GM21786 (cell line): ENCODE measurements at regions not wholly inside any gene's neighbourhood (a gene's known extent, or its start where the extent isn't known, plus 50 kb on each side); places are given as distances from the start of the nearest gene placed in this dataset.
"Not testable (repeated sequence)": the region's sequence is repeated elsewhere in the genome, so short reads cannot be mapped to it uniquely, and the experiment has no call there.

Experiments used
- ATAC-seq: cut with Tn5 transposase; IDR thresholded peaks from one replicate; pipeline ENCODE4 v1.9.1; 2021; ENCODE audit not compliant: unreplicated experiment

DNA sequence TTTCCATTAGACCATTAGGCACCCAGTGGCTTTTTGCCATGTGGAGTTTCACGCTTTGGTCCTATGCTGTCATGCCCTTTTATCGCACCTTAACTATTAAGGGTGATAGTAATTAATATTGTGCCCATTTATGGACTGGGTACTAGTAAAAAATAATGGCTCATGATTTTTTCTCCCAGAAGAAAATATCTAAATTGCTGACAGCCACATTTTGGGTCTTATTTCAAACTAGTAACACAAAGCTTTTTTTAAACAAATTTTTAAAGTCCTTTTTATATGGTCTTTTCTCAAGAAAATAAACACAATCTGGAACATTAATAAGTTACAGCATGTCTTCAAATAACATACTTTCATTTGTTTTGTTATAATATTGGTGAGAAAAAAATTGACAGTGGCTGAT is 179.7 kb downstream of the ANKRD7 start:
- no peak for ATAC-seq

DNA sequence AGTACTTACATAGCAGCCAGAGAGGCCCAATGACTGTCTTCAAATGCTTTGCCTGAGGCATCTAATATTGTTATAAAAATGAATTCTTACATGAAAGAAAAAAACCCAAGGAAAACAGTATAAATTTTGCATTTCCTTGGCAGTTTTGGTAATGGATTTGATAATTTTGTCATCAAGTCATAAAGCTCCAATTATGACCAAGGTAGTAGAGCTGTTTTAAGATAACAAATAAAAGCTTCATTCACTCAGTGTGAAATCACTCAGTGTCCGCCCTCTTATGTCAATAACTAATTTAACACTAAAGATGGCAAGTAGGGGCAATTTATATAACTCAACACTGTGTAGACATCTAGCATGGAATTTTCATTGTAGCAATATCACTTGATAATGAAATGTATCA is 193.9 kb downstream of the ANKRD7 start:
- ATAC-seq: no peak

DNA sequence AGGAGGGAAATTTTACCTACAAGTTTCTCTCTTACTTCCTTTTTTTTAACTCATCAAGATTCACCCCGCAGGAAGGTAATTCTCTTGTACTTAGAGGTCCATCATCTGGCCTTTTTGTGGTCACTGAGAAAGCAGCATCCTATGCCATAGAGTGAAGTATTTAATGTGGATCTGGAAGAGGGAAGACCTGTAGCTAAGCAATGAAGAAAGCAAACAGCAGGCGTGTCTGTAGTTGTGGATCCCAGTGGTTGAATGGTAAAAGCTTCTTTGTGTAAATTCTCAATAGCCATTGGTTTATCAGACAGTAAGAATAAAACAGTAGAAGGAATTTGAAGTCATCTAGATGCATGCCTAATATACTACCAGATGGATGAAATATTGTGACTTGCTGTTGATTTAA is 196.4 kb downstream of the ANKRD7 start:
- ATAC-seq: no peak

DNA sequence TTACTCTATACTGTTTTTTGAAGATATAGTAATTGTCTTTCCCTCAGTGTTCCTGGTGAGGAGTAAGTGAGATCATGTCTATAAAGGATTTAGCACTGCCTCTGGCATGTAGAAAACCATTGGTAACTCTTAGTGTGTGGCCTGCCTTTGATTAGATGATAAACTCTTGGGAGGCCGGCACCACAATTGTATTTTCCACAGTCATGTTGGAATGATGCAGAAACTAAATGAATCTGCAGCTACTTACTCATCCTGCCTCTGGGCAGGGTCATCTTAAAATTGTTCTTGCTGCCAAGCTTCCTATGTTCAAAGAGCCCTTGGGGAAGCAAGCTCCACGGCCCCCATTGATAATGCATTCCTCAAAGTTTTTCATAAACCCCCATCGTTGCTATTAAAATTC is 204.6 kb downstream of the ANKRD7 start:
- no peak for ATAC-seq

DNA sequence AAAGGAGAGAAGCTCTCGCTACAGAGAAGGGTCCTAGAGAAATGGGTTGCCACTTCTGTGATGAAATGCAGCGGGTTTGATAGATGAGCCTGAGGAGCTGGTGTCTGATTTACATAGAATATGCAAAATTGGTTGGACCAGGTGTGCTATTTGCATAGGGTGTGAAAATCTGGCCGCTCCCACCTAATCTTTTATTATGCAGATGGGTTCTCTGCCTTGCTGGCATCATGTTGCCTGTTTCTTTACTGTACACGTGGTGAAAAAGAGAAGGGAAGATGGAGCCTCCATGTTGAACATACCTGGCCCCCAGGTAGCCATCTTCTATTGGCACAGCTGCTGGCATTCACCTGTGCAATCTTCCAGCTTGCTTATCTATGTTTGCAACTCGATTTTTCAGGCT is 212.2 kb downstream of the ANKRD7 start:
- no peak for ATAC-seq

DNA sequence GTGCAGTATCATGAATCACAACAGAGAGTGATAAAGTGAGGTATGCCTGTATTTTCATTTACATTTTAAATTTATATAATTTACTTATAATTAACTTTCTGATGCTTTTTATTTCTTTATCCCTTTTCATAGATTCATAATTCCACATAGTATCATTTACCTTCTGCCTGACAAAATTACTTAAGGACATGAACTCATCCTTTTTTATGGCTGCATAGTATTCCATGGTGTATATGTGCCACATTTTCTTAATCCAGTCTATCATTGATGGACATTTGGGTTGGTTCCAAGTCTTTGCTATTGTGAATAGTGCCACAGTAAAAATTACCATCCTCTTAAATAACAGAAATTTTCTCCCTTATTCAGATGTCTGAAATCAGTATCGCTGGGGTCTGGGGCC is 224.5 kb downstream of the ANKRD7 start:
- ATAC-seq: not testable (repeated sequence)

DNA sequence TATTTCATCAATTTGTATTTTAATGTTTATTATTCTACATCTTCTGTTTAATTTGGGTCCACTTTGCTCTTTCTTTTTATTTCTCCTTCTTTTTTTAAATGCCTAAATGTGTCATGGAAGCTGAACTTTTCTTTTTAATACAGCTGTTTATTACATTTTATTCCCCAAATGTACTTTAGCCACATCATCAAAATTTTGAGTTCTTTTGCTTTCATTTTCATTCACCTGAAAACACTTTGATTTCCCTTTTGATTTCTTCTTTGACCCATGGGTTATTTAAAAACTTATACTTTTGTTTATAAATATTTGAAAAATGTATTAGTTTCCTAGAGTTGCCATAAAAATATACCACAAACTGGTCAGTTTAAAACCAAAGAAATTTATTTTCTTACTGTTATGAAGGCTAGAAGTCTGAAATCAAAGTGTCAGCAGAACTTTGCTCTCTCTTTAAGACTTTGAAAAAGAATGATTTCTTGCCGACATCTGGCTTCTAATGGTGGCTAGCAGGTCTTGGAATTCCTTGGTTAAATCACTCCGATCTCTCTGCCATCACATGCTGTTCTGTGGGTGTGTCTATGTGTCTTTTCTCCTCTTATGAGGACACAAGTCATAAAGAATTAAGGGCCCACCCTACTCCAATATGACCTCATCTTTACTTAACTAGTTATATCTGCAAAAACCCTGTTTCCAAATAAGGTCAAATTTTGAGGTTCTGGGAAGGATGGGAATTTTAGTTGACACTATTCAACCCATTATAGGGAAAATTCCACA is 225.5 kb downstream of the ANKRD7 start:
- no peak for ATAC-seq

DNA sequence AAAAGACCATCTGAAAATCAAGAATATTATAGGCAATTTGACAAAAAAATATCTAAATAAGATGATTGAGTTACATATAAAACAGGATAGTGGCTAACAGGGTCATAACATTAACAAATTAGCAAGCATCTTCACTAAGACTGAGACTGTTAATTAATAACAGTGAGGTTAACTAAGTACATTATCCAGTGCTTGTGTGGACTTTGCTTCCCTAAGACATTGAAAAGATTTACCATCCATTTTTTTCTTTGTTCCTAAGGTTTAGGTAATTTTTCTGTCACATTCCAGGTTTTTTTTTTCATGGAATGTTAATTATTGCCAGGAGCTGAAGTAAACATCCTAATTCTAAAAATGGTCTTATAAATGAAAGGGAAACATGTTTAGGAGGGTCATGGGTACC is 227.6 kb downstream of the ANKRD7 start:
- ATAC-seq: no peak

DNA sequence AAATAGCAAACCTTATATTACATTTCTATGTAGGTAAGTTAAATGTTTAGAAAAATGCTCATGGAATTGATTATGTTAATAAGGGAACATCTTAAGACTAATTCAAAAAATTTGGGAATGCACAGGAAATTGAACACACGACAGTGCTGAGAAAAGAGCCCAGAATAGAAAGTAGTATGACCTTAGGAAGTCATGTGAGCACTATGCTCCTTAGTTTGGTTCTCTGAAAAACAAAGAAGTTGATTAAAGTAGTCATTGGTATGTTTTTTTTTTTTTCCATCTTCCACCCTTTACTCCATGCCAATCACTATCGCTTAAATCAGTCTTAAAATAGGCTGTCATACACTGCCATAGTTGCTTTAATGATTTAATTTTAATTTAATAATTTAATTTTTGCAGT is 242.9 kb downstream of the ANKRD7 start:
- ATAC-seq: no peak

DNA sequence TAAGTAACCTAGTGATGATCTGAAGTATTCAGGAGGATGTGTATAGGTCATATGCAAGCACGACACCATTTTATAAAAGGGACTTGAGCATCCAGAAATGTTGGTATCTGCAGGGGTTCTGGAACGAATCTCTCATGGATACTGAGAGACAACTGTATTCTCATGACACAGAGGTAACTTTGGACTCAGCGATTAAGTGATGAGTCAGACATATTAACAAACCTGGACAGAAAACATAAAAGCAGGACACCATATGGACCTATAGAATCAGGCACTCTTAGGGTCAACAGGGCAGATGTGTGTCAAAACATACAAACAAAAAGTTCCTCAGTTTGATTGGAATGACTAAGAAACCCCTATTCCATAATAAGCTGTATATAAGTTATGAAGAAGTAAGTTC is 248.1 kb downstream of the ANKRD7 start:
- ATAC-seq: no peak

DNA sequence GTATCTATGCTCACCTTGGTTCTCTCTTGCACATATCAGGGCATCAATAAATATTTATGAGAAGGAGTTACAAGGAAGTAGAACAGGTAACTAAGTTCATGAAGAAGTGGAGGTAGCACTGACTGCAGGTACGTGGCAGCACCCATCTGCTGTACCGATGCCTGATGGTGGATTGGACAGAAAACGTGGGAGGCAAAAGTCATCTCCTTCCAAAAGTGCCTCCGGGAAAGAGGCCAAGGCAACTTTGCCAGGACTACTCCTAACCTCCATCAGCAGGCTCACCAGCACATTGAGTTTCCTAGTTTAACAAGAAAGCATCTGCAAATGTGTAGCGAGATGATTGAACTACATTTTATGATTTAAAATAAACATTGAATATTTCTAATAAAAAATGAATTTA is 248.8 kb downstream of the ANKRD7 start:
- no peak for ATAC-seq

DNA sequence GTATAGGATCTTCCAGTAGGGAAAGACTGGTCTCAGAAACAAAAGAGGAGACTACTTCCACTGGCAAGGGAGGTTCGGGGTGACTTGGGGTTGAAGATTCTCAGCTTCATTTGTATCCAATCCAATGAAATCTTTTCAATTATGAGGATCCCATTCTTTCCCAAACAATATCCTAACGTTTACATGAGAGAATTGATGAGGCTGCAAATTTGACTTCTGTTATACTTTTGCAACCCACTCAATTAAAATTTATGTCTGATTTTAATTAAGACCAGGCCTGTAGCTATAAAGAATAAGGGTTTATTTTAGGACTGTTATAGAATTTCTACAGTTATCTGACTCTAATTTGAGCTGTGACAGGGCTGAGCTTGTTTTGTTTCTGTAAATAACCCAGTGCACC is 251.5 kb downstream of the ANKRD7 start:
- no peak for ATAC-seq

DNA sequence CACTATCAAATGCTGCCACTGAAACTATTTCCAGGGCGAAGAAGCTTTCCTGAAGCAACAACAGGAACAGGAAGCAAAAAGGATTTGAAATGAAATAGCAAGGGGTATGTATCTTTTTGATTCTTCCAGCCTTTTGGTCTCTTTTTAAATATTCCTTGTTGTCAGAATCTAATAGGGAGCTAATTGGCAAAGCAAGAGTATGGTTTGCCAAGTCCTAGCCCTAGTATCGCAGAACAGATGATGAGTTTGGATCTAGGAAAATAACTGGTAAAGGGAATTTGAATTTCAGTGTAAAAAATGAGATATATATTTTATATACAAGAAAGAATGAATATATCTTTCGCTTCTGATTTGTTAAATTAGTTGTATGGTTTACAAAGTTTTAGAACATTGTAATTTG is 252.5 kb downstream of the ANKRD7 start:
- no peak for ATAC-seq

DNA sequence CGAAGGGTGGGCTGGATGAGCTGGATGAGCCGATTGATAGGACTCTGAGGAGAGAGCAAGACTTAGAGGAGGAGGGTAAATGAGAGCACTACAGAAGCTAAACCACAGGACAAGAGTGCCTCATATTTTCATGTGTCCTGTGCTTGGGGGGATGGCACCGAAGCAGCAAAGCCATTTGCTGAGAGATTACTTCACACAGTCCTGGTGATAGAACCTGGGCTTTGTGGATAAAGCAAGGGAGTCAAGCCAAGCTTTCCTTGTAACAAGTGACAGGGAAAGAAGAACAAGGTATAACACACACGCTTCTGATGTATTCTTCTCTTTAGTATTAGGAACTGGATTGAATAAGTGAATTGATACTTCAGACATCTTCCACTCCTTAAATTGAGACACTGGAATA is 253.7 kb downstream of the ANKRD7 start:
- ATAC-seq: no peak

DNA sequence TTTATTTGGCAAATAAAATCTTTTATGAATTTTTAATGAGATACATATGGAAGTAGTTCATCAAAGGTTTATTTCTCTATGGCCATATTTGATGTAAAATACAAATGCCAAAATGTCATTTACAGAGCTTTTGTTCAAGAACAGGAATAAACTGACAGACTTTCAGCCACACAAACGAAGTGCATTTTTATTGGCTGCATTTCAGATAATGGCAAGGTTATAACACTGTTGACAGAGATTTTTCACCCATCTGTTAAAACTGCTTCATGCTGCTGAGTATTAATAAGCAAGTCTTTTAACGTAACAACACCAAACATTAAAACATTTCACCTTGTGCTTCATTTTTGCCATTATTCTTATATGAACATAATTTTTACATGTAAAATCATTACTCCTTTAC is 254.4 kb downstream of the ANKRD7 start:
- no peak for ATAC-seq

DNA sequence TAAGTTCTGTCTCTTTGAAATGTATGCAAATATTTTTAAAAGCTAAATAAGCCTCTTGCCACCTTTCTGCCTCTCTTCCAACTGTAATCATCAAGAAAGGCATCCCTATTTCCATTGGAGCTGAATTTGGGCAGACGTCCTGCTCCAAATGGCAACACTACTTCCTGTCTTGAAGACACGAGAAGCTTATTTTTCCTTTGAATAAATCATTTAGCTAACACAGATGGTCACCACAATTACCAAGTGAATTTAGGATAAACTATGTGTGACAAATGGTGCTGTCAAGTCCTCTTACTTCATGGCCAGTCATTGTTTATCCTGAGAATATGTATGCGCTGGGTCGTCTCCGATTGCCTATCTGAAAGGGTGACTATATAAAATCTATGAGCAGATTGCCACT is 268.0 kb downstream of the ANKRD7 start:
- no peak for ATAC-seq

DNA sequence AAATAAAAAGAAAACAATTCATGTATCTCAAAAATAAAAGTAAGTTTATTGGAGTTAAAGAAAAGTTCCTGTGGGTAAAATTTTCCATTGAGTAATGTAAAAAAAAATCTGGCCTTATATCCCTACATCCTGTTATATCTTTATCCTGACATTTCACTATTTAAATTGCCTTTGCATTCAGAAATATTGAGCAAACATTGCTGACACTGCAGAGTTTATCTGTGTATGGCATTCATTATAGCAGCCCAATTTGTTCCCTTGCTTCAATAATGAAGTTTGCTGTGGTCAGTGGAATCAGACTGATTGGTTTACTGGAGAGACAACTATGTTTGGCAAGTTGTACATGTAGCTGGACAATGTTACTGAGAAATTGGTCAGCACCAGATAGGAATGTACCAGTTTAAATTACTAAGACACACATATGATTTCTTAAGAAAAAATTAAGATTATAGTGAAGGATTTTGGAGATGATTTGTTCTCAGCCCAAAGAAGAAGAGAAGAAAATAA is 271.7 kb downstream of the ANKRD7 start:
- ATAC-seq: no peak

DNA sequence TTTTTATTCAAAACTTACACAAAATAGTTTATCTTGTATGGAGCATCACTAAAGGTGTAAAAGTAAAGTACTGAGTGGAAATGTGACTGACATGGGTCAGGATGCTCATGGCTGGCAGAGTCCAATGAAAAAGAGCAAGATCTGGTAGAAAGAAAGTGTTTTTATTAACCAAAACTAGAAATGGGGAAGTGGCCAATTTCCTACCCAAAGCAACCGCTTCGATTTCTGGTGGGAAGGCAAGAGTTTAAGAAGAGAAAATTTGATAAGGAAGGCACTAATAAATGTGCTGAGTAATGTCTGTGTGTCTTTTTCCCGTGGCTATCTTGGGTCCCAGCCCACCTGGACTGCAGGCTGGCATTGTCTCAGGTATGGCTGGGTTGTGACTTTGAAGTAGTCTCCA is 277.7 kb downstream of the ANKRD7 start:
- no peak for ATAC-seq

DNA sequence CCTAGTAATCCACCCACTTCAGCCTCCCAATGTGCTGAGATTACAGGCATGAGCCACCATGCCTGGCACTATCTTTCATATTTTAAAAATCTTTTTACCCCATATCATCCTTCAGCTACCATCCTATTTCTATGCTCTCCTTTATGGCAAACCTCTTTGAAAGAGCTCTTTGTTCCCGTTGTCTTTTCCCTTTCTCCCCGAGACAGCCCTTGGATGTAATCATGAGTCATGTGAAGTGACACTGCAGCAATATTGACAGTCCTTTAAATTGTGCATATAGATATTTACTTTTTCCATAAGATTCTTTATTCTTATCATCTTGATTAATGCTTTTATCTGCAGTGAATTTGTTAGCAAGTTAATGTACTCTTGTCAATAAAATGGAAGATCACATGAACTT is 286.6 kb downstream of the ANKRD7 start:
- ATAC-seq: no peak

DNA sequence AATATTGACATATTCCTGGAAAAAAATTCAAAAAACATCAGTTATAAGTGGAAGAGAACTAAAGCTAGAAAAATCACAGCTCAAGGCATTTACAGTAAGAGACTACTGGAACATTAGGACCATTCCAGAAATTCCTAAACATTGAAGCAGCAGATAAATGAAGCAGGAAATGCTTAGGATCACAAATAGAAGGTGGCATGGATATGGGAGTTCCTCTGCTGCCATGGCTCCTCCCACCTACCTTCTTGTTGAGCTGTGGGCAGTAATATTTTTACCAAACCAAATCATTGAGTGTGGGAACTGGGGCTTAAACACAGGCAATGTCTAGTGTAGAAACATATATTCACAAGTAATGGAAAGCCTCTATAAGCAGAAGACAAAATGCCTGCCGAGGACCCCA is 292.8 kb downstream of the ANKRD7 start:
- no peak for ATAC-seq

DNA sequence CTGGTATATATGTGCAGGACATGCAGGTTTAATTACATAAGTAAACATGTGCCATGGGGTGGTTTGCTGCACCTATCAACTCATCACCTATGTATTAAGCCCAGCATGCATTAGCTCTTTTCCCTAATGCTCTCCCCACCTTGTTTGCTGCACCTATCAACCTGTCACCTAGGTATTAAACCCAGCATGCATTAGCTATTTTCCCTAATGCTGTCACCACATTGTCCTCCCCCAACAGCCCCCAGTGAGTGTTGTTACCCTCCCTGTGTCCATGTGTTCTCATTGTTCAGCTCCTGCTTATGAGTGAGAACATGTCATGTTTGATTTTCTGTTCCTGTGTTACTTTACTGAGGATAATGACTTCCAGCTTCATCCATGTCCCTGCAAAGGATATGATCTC is 300.5 kb downstream of the ANKRD7 start:
- no peak for ATAC-seq

DNA sequence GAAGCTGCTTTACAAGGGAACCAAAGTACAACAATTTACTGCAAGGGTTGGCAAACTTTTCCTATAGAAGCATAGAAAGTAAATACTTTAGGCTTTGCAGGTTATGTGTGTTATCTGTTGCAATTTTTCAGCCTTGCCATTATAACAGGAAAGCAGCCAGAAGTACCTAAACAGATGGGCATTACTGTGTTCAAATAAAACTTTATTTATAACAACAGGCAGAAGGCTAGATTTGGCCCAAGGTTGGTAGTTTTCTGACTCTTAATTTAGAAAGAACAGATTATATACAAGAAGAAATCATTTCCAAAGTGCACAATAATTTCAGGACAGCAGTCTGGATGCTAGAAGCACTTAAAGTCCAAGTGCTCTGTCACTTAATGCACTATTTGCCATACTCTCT is 307.1 kb downstream of the ANKRD7 start:
- no peak for ATAC-seq

DNA sequence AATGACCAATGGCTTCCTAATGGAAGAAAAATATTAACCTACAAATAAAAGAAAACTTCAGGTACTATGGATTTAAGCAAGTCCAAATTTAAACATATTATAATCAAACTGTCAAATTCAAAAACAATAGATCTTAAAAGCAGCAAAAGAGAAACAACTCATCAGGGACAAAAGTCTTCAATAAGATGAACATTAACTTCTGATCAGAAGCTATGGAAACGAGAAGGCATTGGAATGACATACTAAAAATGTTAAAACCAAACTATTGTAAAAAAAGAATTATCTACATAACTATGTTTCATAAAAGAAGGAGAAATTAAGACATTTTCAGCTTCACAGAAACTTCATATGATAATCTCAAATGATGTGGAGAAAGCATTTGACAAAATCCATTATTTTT is 334.7 kb downstream of the ANKRD7 start:
- no peak for ATAC-seq
